SK-N-SH (cell line): ENCODE measurements at regions not wholly inside any gene's neighbourhood (a gene's known extent, or its start where the extent isn't known, plus 50 kb on each side); places are given as distances from the start of the nearest gene placed in this dataset.

Experiments used
- CTCF ChIA-PET: fragments of 300-600, 350-600 bp; formaldehyde crosslinking; extraction: SDS; loops from one replicate; lab custom pipeline; 2021; lab: Yijun Ruan, JAX
- POLR2A ChIA-PET: fragments of 350-600 bp; sonication (Branson Sonifier 250); formaldehyde crosslinking; extraction: SDS; loops from one replicate; lab custom pipeline; 2020; ENCODE audit warnings: antibody characterized with exemption, inconsistent platforms; lab: Yijun Ruan, JAX
- DNase-seq: peaks from one replicate; pipeline ENCODE4 v3.0.0; 2012
- H2AFZ ChIP-seq: fragments of 200-600 bp; sonication (generic); 2 replicates; pipeline ENCODE4 v1.8.1; 2016; ENCODE audit warnings: antibody characterized with exemption, mild to moderate bottlenecking, low read depth
- H3F3A ChIP-seq: fragments of 200-600 bp; sonication (generic); replicated peaks from 2 replicates; pipeline ENCODE3; 2016; ENCODE audit warnings: antibody characterized with exemption, mild to moderate bottlenecking; ENCODE audit not compliant: insufficient read depth
- H3K27ac ChIP-seq, 2 experiments: fragments of 200-500 bp in 1 of 2; fragments of 200-600 bp in 1 of 2; sonication (Bioruptor generic) in 1 of 2; sonication (generic), shearing (Covaris generic) in 1 of 2; 2 replicates each; pipeline versions ENCODE4 v1.5.1 to v1.6.1; 2014 to 2016; ENCODE audit warnings: low read depth in 2 of 2, inconsistent platforms in 1 of 2, low read length in 1 of 2, mild to moderate bottlenecking in 1 of 2, mixed read lengths in 1 of 2
- H3K27me3 ChIP-seq: fragments of 200-600 bp; sonication (generic), shearing (Covaris generic); 2 replicates; pipeline ENCODE4 v1.6.1; 2016; ENCODE audit warnings: mixed run types; ENCODE audit not compliant: insufficient read depth
- H3K36me3 ChIP-seq, 2 experiments: fragments of 200-500 bp in 1 of 2; fragments of 200-600 bp in 1 of 2; sonication (Bioruptor generic) in 1 of 2; sonication (generic) in 1 of 2; replicated peaks in 1 of 2; 2 replicates each; pipeline versions ENCODE3 to v1.5.1; 2014 to 2016; ENCODE audit warnings: low read length in 1 of 2, mild to moderate bottlenecking in 1 of 2; ENCODE audit not compliant: insufficient read depth in 2 of 2, control insufficient read depth in 1 of 2
- H3K4me1 ChIP-seq, 2 experiments: fragments of 200-500 bp in 1 of 2; fragments of 200-600 bp in 1 of 2; sonication (Bioruptor generic) in 1 of 2; sonication (generic), shearing (Covaris generic) in 1 of 2; 2 replicates each; pipeline versions ENCODE4 v1.5.1 to v1.6.1; 2014 to 2016; ENCODE audit warnings: low read depth in 1 of 2, low read length in 1 of 2, mixed run types in 1 of 2; ENCODE audit not compliant: insufficient read depth in 2 of 2, control insufficient read depth in 1 of 2
- H3K4me2 ChIP-seq: fragments of 200-600 bp; sonication (generic), shearing (Covaris generic); 2 replicates; pipeline ENCODE4 v1.6.1; 2017; ENCODE audit warnings: mixed run types
- H3K4me3 ChIP-seq, 2 experiments: fragments of 200-500 bp in 1 of 2; fragments of 200-600 bp in 1 of 2; sonication (Bioruptor generic) in 1 of 2; sonication (generic), shearing (Covaris generic) in 1 of 2; 2 replicates each; pipeline versions ENCODE4 v1.5.1 to v1.8.1; 2014 to 2016; ENCODE audit warnings: low read depth in 2 of 2, inconsistent platforms in 1 of 2, low read length in 1 of 2, mild to moderate bottlenecking in 1 of 2, mixed read lengths in 1 of 2, moderate library complexity in 1 of 2
- H3K79me2 ChIP-seq: fragments of 200-600 bp; sonication (generic); 2 replicates; pipeline ENCODE4 v1.8.1; 2017; ENCODE audit warnings: mild to moderate bottlenecking; ENCODE audit not compliant: insufficient read depth
- H3K9ac ChIP-seq: fragments of 200-600 bp; sonication (generic); 2 replicates; pipeline ENCODE4 v1.6.1; 2017; ENCODE audit warnings: mixed run types
- H3K9me2 ChIP-seq: fragments of 200-600 bp; sonication (generic); 2 replicates; pipeline ENCODE4 v1.6.1; 2017; ENCODE audit warnings: mixed run types
- H3K9me3 ChIP-seq: fragments of 200-600 bp; sonication (generic); 2 replicates; pipeline ENCODE4 v1.6.1; 2017; ENCODE audit warnings: mixed run types, mild to moderate bottlenecking, moderate library complexity
- H4K20me1 ChIP-seq: fragments of 200-600 bp; sonication (generic); 2 replicates; pipeline ENCODE4 v1.6.1; 2017; ENCODE audit warnings: mild to moderate bottlenecking, mixed run types; ENCODE audit not compliant: insufficient read depth
- FOXJ3 ChIP-seq: sonication (generic); formaldehyde crosslinking; IDR thresholded peaks from 2 replicates; pipeline ENCODE4 v1.5.1; 2020; ENCODE audit warnings: mild to moderate bottlenecking, missing genetic modification reagents
- FOXM1 ChIP-seq: IDR thresholded peaks from 2 replicates; pipeline ENCODE4 v1.4.0; 2012; ENCODE audit warnings: low read depth, mild to moderate bottlenecking
- GABPA ChIP-seq: IDR thresholded peaks from 2 replicates; pipeline ENCODE4 v1.4.0; 2012; ENCODE audit warnings: low read depth, mild to moderate bottlenecking
- GATA2 ChIP-seq: sonication (generic); formaldehyde crosslinking; IDR thresholded peaks from 2 replicates; pipeline ENCODE4 v1.5.0; 2020; ENCODE audit warnings: mild to moderate bottlenecking, missing genetic modification reagents
- MXI1 ChIP-seq: IDR thresholded peaks from 2 replicates; pipeline ENCODE4 v1.6.1; 2012; ENCODE audit warnings: mild to moderate bottlenecking, low read depth, low read length, improper control_type of control experiment
- POLR2AphosphoS5 ChIP-seq: IDR thresholded peaks from 2 replicates; pipeline ENCODE4 v1.6.1; 2012; ENCODE audit warnings: low read depth, low read length
- RCOR1 ChIP-seq: fragments of 150-350 bp; IDR thresholded peaks from 2 replicates; pipeline ENCODE4 v1.6.1; 2017; ENCODE audit warnings: antibody characterized with exemption, low read length
- SIN3A ChIP-seq: IDR thresholded peaks from 2 replicates; pipeline ENCODE4 v1.6.1; 2012; ENCODE audit warnings: low read depth, mild to moderate bottlenecking, low read length, moderate library complexity, borderline replicate concordance
- TAF1 ChIP-seq: IDR thresholded peaks from 2 replicates; pipeline ENCODE4 v1.6.1; 2012; ENCODE audit warnings: low read depth, mild to moderate bottlenecking, low read length, moderate library complexity, borderline replicate concordance
- TEAD4 ChIP-seq: IDR thresholded peaks from 2 replicates; pipeline ENCODE4 v1.4.0; 2012; ENCODE audit warnings: mild to moderate bottlenecking, borderline replicate concordance; ENCODE audit not compliant: insufficient read depth
- USF2 ChIP-seq: fragments of 150-350 bp; IDR thresholded peaks from 2 replicates; pipeline ENCODE4 v1.6.1; 2017; ENCODE audit warnings: antibody characterized with exemption, low read length, low read depth, borderline replicate concordance
- YY1 ChIP-seq: IDR thresholded peaks from 2 replicates; pipeline ENCODE4 v1.4.0; 2012; ENCODE audit warnings: low read depth, mild to moderate bottlenecking
- WGBS: methylation state at CpG from one replicate; pipeline ENCODE4 v1.1.6; 2017; ENCODE audit warnings: low lambda C conversion rate; 5-methylcytosine and 5-hydroxymethylcytosine counted together
- TF ChIP-seq, protein P1 (sequence below): IDR thresholded peaks from 2 replicates; pipeline ENCODE4 v1.6.1; 2012; ENCODE audit warnings: mild to moderate bottlenecking, low read depth, low read length, moderate library complexity
- TF ChIP-seq, protein P2 (sequence below): IDR thresholded peaks from 2 replicates; pipeline ENCODE4; 2012

GRCh38 chr13:51534041-51534817 lies 50.0 kb upstream of the WDFY2 start:
- Histone ChIP-seq H3K27me3 (no peaks in the 10 kb centered on the region), H3K9me3 (no peaks in the 10 kb centered on the region), H2AFZ (no peak overlapping the region), H3K4me3 (no peak overlapping the region), H3K9me2 (no peaks in the 10 kb centered on the region), H3K36me3 (no peaks in the 10 kb centered on the region), H3K27ac (no peak overlapping the region), H3K9ac (no peak overlapping the region), H3K4me2 (no peak overlapping the region), H3K4me1 (peaks cover 0 to 4% of the 10 kb centered on the region in 2 experiments; a peak in 1 of 4 replicates), H3K79me2 (no peaks in the 10 kb centered on the region), H3F3A (peaks cover 3% of the 10 kb centered on the region), H4K20me1 (no peaks in the 10 kb centered on the region)
- TF ChIP-seq GABPA (no peak), USF2 (no peak), MXI1 (no peak), GATA2 (no peak), POLR2AphosphoS5 (no peak), TAF1 (no peak), SIN3A (no peak), FOXJ3 (no peak), TEAD4 (no peak), YY1 (no peak), FOXM1 (no peak), RCOR1 (no peak)
- TF ChIP-seq, protein P1, sequence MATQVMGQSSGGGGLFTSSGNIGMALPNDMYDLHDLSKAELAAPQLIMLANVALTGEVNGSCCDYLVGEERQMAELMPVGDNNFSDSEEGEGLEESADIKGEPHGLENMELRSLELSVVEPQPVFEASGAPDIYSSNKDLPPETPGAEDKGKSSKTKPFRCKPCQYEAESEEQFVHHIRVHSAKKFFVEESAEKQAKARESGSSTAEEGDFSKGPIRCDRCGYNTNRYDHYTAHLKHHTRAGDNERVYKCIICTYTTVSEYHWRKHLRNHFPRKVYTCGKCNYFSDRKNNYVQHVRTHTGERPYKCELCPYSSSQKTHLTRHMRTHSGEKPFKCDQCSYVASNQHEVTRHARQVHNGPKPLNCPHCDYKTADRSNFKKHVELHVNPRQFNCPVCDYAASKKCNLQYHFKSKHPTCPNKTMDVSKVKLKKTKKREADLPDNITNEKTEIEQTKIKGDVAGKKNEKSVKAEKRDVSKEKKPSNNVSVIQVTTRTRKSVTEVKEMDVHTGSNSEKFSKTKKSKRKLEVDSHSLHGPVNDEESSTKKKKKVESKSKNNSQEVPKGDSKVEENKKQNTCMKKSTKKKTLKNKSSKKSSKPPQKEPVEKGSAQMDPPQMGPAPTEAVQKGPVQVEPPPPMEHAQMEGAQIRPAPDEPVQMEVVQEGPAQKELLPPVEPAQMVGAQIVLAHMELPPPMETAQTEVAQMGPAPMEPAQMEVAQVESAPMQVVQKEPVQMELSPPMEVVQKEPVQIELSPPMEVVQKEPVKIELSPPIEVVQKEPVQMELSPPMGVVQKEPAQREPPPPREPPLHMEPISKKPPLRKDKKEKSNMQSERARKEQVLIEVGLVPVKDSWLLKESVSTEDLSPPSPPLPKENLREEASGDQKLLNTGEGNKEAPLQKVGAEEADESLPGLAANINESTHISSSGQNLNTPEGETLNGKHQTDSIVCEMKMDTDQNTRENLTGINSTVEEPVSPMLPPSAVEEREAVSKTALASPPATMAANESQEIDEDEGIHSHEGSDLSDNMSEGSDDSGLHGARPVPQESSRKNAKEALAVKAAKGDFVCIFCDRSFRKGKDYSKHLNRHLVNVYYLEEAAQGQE, result no peak
- TF ChIP-seq, protein P2, sequence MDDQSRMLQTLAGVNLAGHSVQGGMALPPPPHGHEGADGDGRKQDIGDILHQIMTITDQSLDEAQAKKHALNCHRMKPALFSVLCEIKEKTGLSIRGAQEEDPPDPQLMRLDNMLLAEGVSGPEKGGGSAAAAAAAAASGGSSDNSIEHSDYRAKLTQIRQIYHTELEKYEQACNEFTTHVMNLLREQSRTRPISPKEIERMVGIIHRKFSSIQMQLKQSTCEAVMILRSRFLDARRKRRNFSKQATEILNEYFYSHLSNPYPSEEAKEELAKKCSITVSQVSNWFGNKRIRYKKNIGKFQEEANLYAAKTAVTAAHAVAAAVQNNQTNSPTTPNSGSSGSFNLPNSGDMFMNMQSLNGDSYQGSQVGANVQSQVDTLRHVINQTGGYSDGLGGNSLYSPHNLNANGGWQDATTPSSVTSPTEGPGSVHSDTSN, result no peak
- ChIA-PET CTCF (interaction anchor here (0.8 to 1.4 kb wide), 2 partner anchors 9 to 11 kb away, joined by 4 read pairs; no protein-coding TSS in a partner anchor), POLR2A (no interaction called here)
- WGBS, result 95% methylated on average over 6 of the region's 6 CpGs
- no peak for DNase-seq
